Tibial artery (tissue), 4 donors: ENCODE measurements at regions not wholly inside any gene's neighbourhood (a gene's known extent, or its start where the extent isn't known, plus 50 kb on each side); places are given as distances from the start of the nearest gene placed in this dataset.

Experiments used
- DNase-seq, 2 donors: peaks; one replicate each; pipeline ENCODE4 v3.0.0-alpha.2; 2019
- H3K27ac ChIP-seq, 2 donors: fragments of 200-600 bp; sonication (generic) in 1 of 2; 1 replicate in 1 of 2; 2 replicates in 1 of 2; pipeline ENCODE4 v1.5.1; 2018 to 2019; ENCODE audit warnings: mild to moderate bottlenecking in 1 of 2
- H3K27me3 ChIP-seq, 2 donors: fragments of 200-600 bp; sonication (generic) in 1 of 2; one replicate each; pipeline versions ENCODE4 v1.5.1 to v1.6.0; 2016 to 2019
- H3K36me3 ChIP-seq, 3 donors: fragments of 200-600 bp; sonication (generic) in 2 of 3; one replicate each; pipeline ENCODE4 v1.5.1; 2016 to 2019; ENCODE audit warnings: mild to moderate bottlenecking in 2 of 3
- H3K4me1 ChIP-seq, 4 donors: fragments of 200-600 bp; sonication (generic) in 2 of 4; 1 replicate in 3 of 4; 2 replicates in 1 of 4; pipeline ENCODE4 v1.5.1; 2016 to 2019
- H3K4me3 ChIP-seq, 2 donors: fragments of 200-600 bp; sonication (generic) in 1 of 2; 1 replicate in 1 of 2; 2 replicates in 1 of 2; pipeline ENCODE4 v1.5.1; 2018 to 2019; ENCODE audit warnings: mild to moderate bottlenecking in 2 of 2
- H3K9me3 ChIP-seq, 3 donors: fragments of 200-600 bp; sonication (generic) in 1 of 3; one replicate each; pipeline ENCODE4 v1.5.1; 2016 to 2019
- intact Hi-C: fragments of 100-400 bp; cut with DNase I; formaldehyde crosslinking; loops from one replicate; pipeline ENCODE4 v1.15.0; 2023; ENCODE audit warnings: low total_unique reads
- TF ChIP-seq, protein P1 (sequence below), 2 experiments: fragments of 200-600 bp in 1 of 2; fragments of 450-650 bp in 1 of 2; IDR thresholded peaks; one replicate each; pipeline ENCODE4 v1.5.1; 2017 to 2019; ENCODE audit warnings: antibody characterized with exemption in 2 of 2, mild to moderate bottlenecking in 1 of 2, moderate library complexity in 1 of 2

DNA sequence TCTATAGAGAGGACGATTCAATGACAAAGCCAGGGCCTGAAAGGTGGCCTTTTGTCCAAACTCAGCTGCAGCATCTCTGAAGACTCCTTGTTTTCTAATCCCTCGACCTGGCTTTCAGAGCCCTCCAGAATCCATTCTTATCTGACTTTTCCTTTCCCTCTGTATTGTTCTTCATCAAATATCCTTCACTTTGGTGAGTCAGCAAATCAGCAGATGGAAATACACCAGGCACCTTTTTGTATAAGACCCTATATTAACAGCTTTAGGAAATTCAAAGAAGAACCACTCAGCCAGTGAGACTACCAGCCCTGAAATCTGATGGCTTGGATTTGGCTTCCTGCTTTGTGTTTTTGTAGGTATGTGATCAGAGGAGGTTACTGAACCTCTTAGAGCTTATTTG lies 81.9 kb upstream of the RAB11FIP2 start:
- no peak overlapping the region for H3K4me3 ChIP-seq
- TF ChIP-seq, protein P1, sequence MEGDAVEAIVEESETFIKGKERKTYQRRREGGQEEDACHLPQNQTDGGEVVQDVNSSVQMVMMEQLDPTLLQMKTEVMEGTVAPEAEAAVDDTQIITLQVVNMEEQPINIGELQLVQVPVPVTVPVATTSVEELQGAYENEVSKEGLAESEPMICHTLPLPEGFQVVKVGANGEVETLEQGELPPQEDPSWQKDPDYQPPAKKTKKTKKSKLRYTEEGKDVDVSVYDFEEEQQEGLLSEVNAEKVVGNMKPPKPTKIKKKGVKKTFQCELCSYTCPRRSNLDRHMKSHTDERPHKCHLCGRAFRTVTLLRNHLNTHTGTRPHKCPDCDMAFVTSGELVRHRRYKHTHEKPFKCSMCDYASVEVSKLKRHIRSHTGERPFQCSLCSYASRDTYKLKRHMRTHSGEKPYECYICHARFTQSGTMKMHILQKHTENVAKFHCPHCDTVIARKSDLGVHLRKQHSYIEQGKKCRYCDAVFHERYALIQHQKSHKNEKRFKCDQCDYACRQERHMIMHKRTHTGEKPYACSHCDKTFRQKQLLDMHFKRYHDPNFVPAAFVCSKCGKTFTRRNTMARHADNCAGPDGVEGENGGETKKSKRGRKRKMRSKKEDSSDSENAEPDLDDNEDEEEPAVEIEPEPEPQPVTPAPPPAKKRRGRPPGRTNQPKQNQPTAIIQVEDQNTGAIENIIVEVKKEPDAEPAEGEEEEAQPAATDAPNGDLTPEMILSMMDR (IDR thresholded peaks at IDR 0.05) = no peak
- no peaks in the 10 kb centered on the region for H3K27me3 ChIP-seq
- DNase-seq = no peak
- intact Hi-C loops = no loop called here
- no peak overlapping the region for H3K27ac ChIP-seq
- H3K4me1 ChIP-seq = no peaks in the 10 kb centered on the region
- no peaks in the 10 kb centered on the region for H3K9me3 ChIP-seq
- no peaks in the 10 kb centered on the region for H3K36me3 ChIP-seq

DNA sequence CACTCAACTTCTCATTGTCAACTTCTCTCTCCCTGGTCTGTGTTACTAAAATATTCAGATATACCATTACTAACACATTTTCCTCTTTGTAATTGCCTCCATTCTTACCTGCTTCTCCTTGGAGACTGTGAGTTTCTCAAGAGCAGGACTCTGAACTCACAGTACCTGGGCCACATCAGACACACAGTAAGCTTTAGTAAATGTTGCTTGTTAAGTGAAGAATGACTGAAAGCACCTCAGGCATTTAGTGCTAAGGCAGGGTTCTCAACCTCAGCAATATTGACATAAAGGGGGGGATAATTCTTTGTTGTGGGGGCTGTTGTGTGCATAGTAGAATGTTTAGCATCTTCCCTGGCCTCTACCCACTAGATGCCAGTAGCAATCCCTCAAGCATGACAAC lies 72.0 kb upstream of the RAB11FIP2 start:
- Histone ChIP-seq H3K27ac (no peak overlapping the region), H3K4me1 (peaks cover 0 to 28% (median 9%) of the 10 kb centered on the region in 4 donors), H3K9me3 (no peaks in the 10 kb centered on the region), H3K4me3 (no peak overlapping the region), H3K27me3 (no peaks in the 10 kb centered on the region), H3K36me3 (no peaks in the 10 kb centered on the region)
- TF ChIP-seq, protein P1 (IDR thresholded peaks at IDR 0.05) = no peak
- no peak for DNase-seq
- intact Hi-C loops = no loop called here

DNA sequence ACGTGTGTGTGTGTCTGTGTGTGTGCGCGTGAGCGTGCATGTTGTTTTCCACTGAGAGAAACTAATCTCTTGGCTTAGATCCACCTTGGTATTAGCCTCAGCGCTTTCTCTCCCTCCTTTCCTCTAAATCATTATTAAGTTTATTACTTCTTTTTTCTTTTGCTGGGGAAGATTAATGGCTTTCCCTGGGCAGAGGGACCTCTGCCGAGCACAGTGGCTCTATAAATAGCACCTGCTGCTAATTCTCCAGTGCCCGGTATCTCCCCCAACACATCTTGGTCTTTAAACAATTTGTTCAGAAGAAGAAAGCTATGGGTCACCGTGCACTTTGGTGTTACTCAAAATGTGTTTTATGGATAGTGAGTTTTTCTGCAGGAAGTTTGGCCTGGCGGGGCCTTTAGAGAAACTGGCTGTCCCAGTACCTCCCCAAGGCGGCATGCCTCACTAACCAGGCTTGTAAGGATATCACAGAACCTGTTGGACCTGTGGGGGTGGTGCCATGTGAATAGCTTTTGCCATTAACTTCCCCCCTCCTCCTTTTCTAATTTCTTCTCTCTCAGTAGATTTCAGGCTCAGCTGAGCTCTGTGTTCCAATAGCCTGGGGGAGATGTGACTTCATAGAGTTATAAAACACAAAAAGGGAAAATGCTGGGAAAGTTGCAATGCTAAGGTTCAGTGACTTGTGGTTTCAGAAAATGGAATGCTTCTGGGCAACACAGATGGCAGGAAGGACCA lies 70.1 kb upstream of the RAB11FIP2 start:
- H3K27ac ChIP-seq = peak overlapping the region; percentile 22 to 28
- TF ChIP-seq, protein P1 (IDR thresholded peaks at IDR 0.05) = no peak
- H3K4me1 ChIP-seq = peaks cover 0 to 20% (median 9%) of the 10 kb centered on the region in 4 donors
- no peaks in the 10 kb centered on the region for H3K36me3 ChIP-seq
- DNase-seq = no peak
- H3K9me3 ChIP-seq = no peaks in the 10 kb centered on the region
- H3K27me3 ChIP-seq = no peaks in the 10 kb centered on the region
- intact Hi-C loops = no loop called here
- peak overlapping the region in 1 of 2 donors; percentile 12 for H3K4me3 ChIP-seq

DNA sequence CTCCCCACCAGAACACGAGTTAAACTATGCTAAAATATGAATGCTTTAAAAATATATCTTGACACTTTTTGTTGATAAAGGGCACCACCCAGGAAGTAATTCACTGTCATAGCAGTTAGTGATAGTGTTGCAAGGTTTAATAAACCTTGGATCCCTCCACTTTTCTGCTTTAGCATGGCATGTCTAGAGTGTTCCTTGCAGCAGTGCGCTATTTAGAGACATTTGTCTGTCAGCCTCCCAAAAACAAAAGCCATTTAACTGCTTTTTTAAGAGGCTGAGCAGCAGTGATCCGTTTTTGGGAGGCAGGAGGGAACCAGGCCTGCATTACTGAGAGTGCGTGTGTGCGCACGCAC lies 69.6 kb upstream of the RAB11FIP2 start:
- Histone ChIP-seq H3K36me3 (no peaks in the 10 kb centered on the region), H3K4me1 (peaks cover 0 to 18% (median 9%) of the 10 kb centered on the region in 4 donors), H3K9me3 (no peaks in the 10 kb centered on the region), H3K27me3 (no peaks in the 10 kb centered on the region), H3K4me3 (peak overlapping the region in 1 of 2 donors; percentile 12), H3K27ac (peak overlapping the region; percentile 22 to 28)
- no peak for DNase-seq
- intact Hi-C loops = no loop called here
- TF ChIP-seq, protein P1 (IDR thresholded peaks at IDR 0.05) = no peak

DNA sequence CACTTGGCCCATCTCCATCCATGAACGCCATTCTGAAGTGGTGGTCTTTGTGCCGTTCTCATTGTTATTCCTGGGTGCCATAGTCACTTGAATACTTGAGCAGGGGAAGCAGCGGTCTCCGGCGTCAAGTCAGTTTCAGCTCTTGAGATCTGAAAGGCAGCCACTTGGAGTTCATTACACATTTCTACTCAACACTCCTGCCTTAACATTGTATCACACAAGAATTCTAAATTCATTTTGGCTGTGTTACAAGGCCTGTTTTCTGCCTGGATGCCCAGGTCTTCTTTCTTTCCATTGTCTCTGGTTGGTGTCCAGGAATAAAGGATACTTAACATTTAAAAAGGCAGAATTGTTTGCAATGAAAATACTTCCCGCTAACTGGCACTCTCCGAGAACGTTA lies 69.0 kb upstream of the RAB11FIP2 start:
- TF ChIP-seq, protein P1 (IDR thresholded peaks at IDR 0.05) = no peak
- Histone ChIP-seq H3K36me3 (no peaks in the 10 kb centered on the region), H3K27ac (no peak overlapping the region), H3K4me3 (no peak overlapping the region), H3K27me3 (no peaks in the 10 kb centered on the region), H3K9me3 (no peaks in the 10 kb centered on the region), H3K4me1 (peaks cover 0 to 18% (median 9%) of the 10 kb centered on the region in 4 donors)
- intact Hi-C loops = no loop called here
- no peak for DNase-seq
